Pancreas (tissue), 10 donors: ENCODE measurements at regions not wholly inside any gene's neighbourhood (a gene's known extent, or its start where the extent isn't known, plus 50 kb on each side); places are given as distances from the start of the nearest gene placed in this dataset.
A peak's percentile ranks its signal among the peaks of the same experiment; 100 is the strongest.

Experiments
- ATAC-seq, 4 donors: fragments of 200-7000 bp; cut with Tn5 transposase; one replicate each; pipeline versions ENCODE4 v1.8.0 to v1.9.1; 2020; ENCODE audit warnings: mild to moderate bottlenecking in 4 of 4, moderate library complexity in 4 of 4
- DNase-seq, 6 donors: peaks; one replicate each; pipeline ENCODE4 v3.0.0-alpha.2; 2020
- FAIRE-seq: peaks from 2 replicates; lab custom pipeline; 2012; peaks lifted over from hg19 to GRCh38; lab: Jason Lieb, UNC
- H3K27ac ChIP-seq, 4 donors: fragments of 200-600 bp; sonication (generic); 1 replicate in 3 of 4; 2 replicates in 1 of 4; pipeline versions ENCODE4 v1.5.0 to v1.8.0; 2020
- H3K27me3 ChIP-seq, 4 donors: fragments of 200-600 bp; one replicate each; pipeline ENCODE4 v1.8.0; 2021
- H3K36me3 ChIP-seq, 3 donors: fragments of 200-600 bp; sonication (generic) in 1 of 3; one replicate each; pipeline versions ENCODE4 v1.5.0 to v1.8.0; 2020 to 2021
- H3K4me1 ChIP-seq, 3 donors: fragments of 200-600 bp; one replicate each; pipeline ENCODE4 v1.8.0; 2021
- H3K4me3 ChIP-seq, 4 donors: fragments of 200-600 bp; sonication (generic) in 2 of 4; one replicate each; pipeline versions ENCODE4 v1.5.0 to v1.8.0; 2020 to 2021
- H3K9me3 ChIP-seq, 4 donors: fragments of 200-600 bp; one replicate each; pipeline ENCODE4 v1.8.0; 2021
- WGBS, 2 donors: extraction: QIAGEN DNeasy Blood & Tissue Kit; methylation state at CpG; one replicate each; pipeline ENCODE4 v1.1.7; 2013; 5-methylcytosine and 5-hydroxymethylcytosine counted together
- intact Hi-C, 3 donors: fragments of 100-400 bp; cut with DNase I; formaldehyde crosslinking; loops; one replicate each; pipeline versions ENCODE4 v1.11.1 to v1.14.2; 2022
- TF ChIP-seq, protein P1 (sequence below), 4 donors: fragments of 200-600 bp; sonication (generic) in 3 of 4; IDR thresholded peaks; one replicate each; pipeline versions ENCODE4 v1.5.0 to v1.8.0; 2021; ENCODE audit warnings: antibody characterized with exemption in 4 of 4
- donor health status: healthy with polysubstance abuse.
- donor health status: DM: no; HTN: no; CAD: no; lungs with moderate emphysema.
- donor health status: DM: no; HTN: no; CAD: no.
- donor health status: control.
- donor health status: control.
- donor health status: Bipolar disorder and iron deficiency.
- donor health status: DM: yes; HTN: yes; CAD: no.
- donor health status: DM: no; HTN: no; CAD: no.
- donor health status: DM: no; HTN: no; CAD: no.
- donor health status: DM: yes; HTN: yes; CAD: no.

GRCh38 chr6:74782346-74782745 is 423.5 kb downstream of the COL12A1 start:
- no peak overlapping the region for H3K4me3 ChIP-seq
- DNase-seq (no peak), FAIRE-seq (no peak), ATAC-seq (no peak)
- TF ChIP-seq, protein P1, sequence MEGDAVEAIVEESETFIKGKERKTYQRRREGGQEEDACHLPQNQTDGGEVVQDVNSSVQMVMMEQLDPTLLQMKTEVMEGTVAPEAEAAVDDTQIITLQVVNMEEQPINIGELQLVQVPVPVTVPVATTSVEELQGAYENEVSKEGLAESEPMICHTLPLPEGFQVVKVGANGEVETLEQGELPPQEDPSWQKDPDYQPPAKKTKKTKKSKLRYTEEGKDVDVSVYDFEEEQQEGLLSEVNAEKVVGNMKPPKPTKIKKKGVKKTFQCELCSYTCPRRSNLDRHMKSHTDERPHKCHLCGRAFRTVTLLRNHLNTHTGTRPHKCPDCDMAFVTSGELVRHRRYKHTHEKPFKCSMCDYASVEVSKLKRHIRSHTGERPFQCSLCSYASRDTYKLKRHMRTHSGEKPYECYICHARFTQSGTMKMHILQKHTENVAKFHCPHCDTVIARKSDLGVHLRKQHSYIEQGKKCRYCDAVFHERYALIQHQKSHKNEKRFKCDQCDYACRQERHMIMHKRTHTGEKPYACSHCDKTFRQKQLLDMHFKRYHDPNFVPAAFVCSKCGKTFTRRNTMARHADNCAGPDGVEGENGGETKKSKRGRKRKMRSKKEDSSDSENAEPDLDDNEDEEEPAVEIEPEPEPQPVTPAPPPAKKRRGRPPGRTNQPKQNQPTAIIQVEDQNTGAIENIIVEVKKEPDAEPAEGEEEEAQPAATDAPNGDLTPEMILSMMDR (IDR thresholded peaks at IDR 0.05), result no peak
- no peaks in the 10 kb centered on the region for H3K36me3 ChIP-seq
- WGBS, 2 donors, result 34 to 43% methylated on average over 1 of the region's 1 CpG
- H3K9me3 ChIP-seq, result no peaks in the 10 kb centered on the region
- no peaks in the 10 kb centered on the region for H3K4me1 ChIP-seq
- H3K27ac ChIP-seq, result no peak overlapping the region
- no peaks in the 10 kb centered on the region for H3K27me3 ChIP-seq
- intact Hi-C loops, result no loop called here

- ATAC-seq (peak in 1 of 4 donors; percentile 39), FAIRE-seq (no peak), DNase-seq (no peak)
- Histone ChIP-seq H3K27me3 (no peaks in the 10 kb centered on the region), H3K36me3 (no peaks in the 10 kb centered on the region), H3K27ac (no peak overlapping the region), H3K4me1 (no peaks in the 10 kb centered on the region), H3K9me3 (no peaks in the 10 kb centered on the region), H3K4me3 (no peak overlapping the region)
- intact Hi-C loops, result no loop called here
- TF ChIP-seq, protein P1 (IDR thresholded peaks at IDR 0.05), result no peak
Observed at GRCh38 chr6:74780831-74781230, 425.0 kb downstream of the COL12A1 start.

- DNase-seq (no peak), FAIRE-seq (no peak), ATAC-seq (no peak)
- Histone ChIP-seq H3K4me3 (no peak overlapping the region), H3K27me3 (peaks cover 0 to 4% (median 0%) of the 10 kb centered on the region in 4 donors), H3K27ac (no peak overlapping the region), H3K4me1 (no peaks in the 10 kb centered on the region), H3K36me3 (no peaks in the 10 kb centered on the region), H3K9me3 (no peaks in the 10 kb centered on the region)
- intact Hi-C loops, result no loop called here
- TF ChIP-seq, protein P1 (IDR thresholded peaks at IDR 0.05), result no peak
Observed at GRCh38 chr6:74768738-74769137, 437.1 kb downstream of the COL12A1 start.

GRCh38 chr6:74768120-74768519 is 437.7 kb downstream of the COL12A1 start:
- Histone ChIP-seq H3K36me3 (no peaks in the 10 kb centered on the region), H3K4me1 (no peaks in the 10 kb centered on the region), H3K4me3 (no peak overlapping the region), H3K9me3 (no peaks in the 10 kb centered on the region), H3K27me3 (peaks cover 0 to under 1% (median 0%) of the 10 kb centered on the region in 4 donors), H3K27ac (no peak overlapping the region)
- FAIRE-seq (no peak), ATAC-seq (no peak), DNase-seq (no peak)
- 76 to 92% methylated on average over 3 of the region's 3 CpGs for WGBS, 2 donors
- TF ChIP-seq, protein P1 (IDR thresholded peaks at IDR 0.05), result no peak
- intact Hi-C loops, result no loop called here

- intact Hi-C loops, result no loop called here
- H3K27me3 ChIP-seq, result no peaks in the 10 kb centered on the region
- FAIRE-seq, result no peak
Observed at GRCh38 chr6:74765486-74765885, 440.4 kb downstream of the COL12A1 start.

More at GRCh38 chr6:74765486-74765885, 440.4 kb downstream of the COL12A1 start:
- 65 to 84% methylated on average over 3 of the region's 3 CpGs for WGBS, 2 donors
- Histone ChIP-seq H3K4me3 (no peak overlapping the region), H3K36me3 (no peaks in the 10 kb centered on the region), H3K9me3 (no peaks in the 10 kb centered on the region), H3K27ac (no peak overlapping the region), H3K4me1 (no peaks in the 10 kb centered on the region)
- DNase-seq, result no peak
- no peak for ATAC-seq
- TF ChIP-seq, protein P1 (IDR thresholded peaks at IDR 0.05), result no peak
